ENCODE measurements at regions not wholly inside any gene's neighbourhood (a gene's known extent, or its start where the extent isn't known, plus 50 kb on each side); places are given as distances from the start of the nearest gene placed in this dataset.

DNA sequence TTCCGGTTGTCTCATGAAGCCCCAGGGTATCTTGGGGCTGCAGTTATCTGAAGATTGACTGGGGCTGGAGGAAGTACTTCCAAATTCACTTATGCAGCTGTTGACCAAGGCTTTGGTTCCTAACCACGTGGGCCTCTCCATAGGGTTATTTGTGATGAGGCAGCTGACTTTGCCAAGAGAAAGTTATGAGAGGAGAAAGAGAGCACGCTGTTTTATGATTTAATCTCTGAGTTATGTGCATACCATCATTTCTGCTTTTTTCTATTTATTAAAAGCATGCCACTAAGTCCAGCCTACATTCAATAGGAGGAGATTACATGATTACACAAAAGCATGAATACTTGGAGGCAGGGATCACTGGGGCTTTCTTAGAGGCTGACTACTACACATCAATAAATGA, 215.5 kb downstream of the NHLRC3 start:
- TF ChIP-seq CTCF (IDR thresholded peaks at IDR 0.05; ENCODE audit: insufficient read depth, low read length, poor library complexity, severe bottlenecking) (no peak), EZH2phosphoT487 (conservative IDR thresholded peaks at IDR 0.05; ENCODE audit: low read length) (no peak)

Measured in SU-DHL-6 (cell line).